Activated CD8-positive, alpha-beta memory T cell treated with anti-CD3 and anti-CD28 coated beads, Interleukin-2, amount 50 U/mL, for 48 hours (primary cell): ENCODE measurements at regions not wholly inside any gene's neighbourhood (a gene's known extent, or its start where the extent isn't known, plus 50 kb on each side); places are given as distances from the start of the nearest gene placed in this dataset.

Experiments used
- DNase-seq: peaks from one replicate; pipeline ENCODE4 v3.0.0-alpha.2; 2020

DNA sequence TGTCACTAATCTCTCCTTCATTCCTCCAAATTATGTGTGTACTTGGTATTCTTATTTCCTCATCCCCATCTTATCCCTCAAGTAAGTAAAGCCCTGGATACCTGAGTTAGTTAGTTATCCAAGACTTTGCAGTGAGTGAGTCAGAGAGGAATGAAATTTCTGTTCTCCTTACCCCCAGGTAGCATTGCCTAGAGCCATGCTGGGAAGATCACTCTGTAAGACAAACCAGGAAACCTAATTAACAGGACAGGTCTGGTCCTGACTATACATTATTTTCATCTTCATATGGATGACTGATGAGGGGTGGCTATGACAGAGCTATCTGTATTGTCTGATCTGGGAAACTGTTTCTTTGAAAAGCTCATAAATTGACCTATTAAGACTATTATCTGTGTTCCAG is 55.0 kb upstream of the ITGA6 start:
- DNase-seq = no peak

DNA sequence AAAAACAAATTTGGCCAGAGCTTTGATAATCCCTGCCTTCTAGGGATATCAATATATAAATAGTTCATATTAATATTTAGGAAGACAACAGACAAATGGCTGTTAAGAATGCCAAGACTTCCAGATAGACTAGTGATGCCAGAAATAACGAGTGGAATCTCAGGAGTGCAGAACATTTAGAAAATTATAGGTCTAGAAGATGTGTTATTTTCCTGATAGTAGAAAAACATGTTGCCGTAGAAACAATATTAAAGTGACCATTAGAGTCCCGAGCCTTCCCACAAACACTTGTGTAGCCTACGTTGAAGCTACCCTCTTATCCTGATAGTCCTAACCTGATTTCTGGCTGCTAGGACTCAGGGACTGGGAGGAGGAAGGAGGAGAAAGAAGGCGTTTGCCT is 54.3 kb upstream of the ITGA6 start:
- no peak for DNase-seq

DNA sequence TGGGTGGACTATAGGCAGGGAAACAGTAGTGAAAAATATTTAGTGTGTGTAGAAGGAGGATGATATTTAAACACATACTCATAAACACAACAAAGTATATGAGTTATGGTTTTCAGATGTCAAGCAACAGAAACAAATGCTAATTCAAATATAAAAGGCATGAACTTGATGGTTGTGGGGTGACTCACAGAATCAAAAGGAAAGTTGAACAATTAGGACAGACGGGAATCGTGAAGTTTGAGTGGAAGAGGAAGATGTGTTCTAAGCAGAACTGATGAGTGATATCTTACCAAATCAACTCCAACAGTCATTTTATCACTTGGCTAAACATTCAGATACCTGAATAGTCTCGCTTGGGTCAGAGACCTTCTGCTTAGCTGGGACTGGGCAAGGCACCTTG is 53.6 kb upstream of the ITGA6 start:
- no peak for DNase-seq

GRCh38 chr2:172374318-172375240 is 52.8 kb upstream of the ITGA6 start:
- DNase-seq = no peak

DNA sequence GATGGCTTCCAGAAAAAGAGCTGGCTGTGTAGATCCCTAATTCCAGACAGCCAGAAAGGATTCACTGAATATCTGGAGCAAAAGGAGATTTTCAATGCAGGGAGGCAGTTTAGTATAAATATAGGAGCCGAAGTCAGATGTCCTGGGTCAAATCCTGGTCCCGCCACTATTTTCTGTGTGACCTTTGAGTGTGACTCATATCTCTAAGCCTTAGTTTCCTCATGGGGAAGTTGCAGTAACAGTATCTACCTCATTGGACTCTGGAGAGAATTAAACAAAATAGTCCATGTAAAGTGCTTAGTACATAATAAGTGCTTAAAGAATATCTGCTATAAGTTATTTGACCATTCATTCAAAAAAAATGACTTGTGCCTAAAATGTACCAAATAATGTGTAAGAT is 52.1 kb upstream of the ITGA6 start:
- no peak for DNase-seq

GRCh38 chr2:172376016-172376415 is 51.4 kb upstream of the ITGA6 start:
- no peak for DNase-seq

- DNase-seq = no peak
Observed at GRCh38 chr2:172376505-172377125, 50.8 kb upstream of the ITGA6 start.

DNA sequence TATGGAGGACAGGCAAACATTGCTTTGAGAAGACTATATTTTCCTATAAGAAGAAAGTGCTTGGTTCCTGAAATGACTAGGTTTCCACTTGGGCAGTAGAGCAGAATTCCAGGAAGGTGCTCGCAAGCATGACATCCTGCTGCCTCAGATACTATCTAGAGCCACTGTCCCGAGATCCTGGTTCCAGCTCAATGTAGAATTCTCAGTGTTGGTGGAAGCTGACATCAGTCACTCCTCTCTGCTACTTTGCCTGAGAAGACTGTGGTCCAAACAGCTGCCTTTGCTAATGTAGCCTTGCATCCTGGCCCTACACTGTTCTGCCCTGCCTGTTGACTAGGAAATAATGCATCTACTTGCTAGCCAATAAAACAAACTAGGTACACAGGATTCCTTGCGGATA is 50.0 kb upstream of the ITGA6 start:
- DNase-seq = no peak
